ENCODE measurements at regions not wholly inside any gene's neighbourhood (a gene's known extent, or its start where the extent isn't known, plus 50 kb on each side); places are given as distances from the start of the nearest gene placed in this dataset.

DNA sequence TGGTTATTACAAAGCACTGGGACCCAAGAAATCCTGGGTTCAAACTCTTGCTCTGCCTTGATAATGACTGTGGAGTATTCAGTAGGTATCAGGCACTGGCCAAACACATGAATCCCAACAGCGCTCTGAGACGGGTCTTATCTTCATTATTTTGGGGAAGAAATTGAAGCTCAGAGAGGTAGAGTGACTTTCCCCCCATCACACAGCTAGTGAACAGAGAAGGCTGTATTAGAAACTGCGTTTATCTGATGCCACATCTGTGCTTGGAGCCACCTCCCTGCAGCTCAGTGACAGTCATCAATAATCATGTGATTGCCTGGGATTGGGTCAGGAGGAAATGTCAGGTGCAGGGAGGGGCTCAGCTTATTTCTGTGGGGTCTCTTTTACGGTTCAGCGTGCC, 225.4 kb upstream of the LHX5 start:
- peaks cover 3% of the 10 kb centered on the region for H3K4me1 ChIP-seq (ENCODE audit: control insufficient read depth, insufficient read depth, low read length)
- no peaks in the 10 kb centered on the region for H3K36me3 ChIP-seq (ENCODE audit: control insufficient read depth, insufficient read depth, low read length)
- H3K27ac ChIP-seq (ENCODE audit: low read depth, low read length): no peak overlapping the region
- H3K4me3 ChIP-seq (ENCODE audit: low read depth, low read length): no peak overlapping the region
- no peak for DNase-seq (ENCODE audit: low read depth in 4 of 6, low spot score in 6 of 6)
- no peaks in the 10 kb centered on the region for H3K9me3 ChIP-seq (ENCODE audit: control insufficient read depth, insufficient read depth, low read length)
- H3K27me3 ChIP-seq (ENCODE audit: control insufficient read depth, insufficient read depth, low read length): no peaks in the 10 kb centered on the region
- 38% methylated on average over 2 of the region's 5 CpGs for WGBS (ENCODE audit: insufficient coverage)

DNA sequence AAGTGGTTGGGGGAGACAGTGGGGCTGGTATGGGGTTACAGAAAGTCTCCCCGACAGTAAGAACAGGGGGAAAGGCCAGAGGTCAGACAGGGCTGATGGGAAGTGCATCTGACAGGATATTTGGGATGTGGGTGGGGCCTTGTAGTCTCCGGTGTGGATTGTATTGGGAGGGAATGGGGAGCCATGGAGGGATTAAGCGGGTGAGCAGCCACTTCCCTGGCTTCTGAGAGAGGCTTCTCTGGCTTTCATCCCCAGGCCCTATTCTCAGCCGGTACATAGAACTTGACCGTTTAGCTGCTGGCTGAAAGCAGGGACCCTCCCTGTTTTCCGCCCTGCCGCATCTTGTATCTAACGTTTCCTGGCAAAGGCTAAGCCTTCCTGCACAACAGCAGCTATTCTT, 222.0 kb upstream of the LHX5 start:
- no peak for DNase-seq (ENCODE audit: low read depth in 4 of 6, low spot score in 6 of 6)
- peaks cover 3% of the 10 kb centered on the region for H3K4me1 ChIP-seq (ENCODE audit: control insufficient read depth, insufficient read depth, low read length)
- no peaks in the 10 kb centered on the region for H3K9me3 ChIP-seq (ENCODE audit: control insufficient read depth, insufficient read depth, low read length)
- WGBS (ENCODE audit: insufficient coverage): 64% methylated on average over 8 of the region's 8 CpGs
- no peak overlapping the region for H3K27ac ChIP-seq (ENCODE audit: low read depth, low read length)
- no peaks in the 10 kb centered on the region for H3K27me3 ChIP-seq (ENCODE audit: control insufficient read depth, insufficient read depth, low read length)
- H3K4me3 ChIP-seq (ENCODE audit: low read depth, low read length): no peak overlapping the region
- no peaks in the 10 kb centered on the region for H3K36me3 ChIP-seq (ENCODE audit: control insufficient read depth, insufficient read depth, low read length)

DNA sequence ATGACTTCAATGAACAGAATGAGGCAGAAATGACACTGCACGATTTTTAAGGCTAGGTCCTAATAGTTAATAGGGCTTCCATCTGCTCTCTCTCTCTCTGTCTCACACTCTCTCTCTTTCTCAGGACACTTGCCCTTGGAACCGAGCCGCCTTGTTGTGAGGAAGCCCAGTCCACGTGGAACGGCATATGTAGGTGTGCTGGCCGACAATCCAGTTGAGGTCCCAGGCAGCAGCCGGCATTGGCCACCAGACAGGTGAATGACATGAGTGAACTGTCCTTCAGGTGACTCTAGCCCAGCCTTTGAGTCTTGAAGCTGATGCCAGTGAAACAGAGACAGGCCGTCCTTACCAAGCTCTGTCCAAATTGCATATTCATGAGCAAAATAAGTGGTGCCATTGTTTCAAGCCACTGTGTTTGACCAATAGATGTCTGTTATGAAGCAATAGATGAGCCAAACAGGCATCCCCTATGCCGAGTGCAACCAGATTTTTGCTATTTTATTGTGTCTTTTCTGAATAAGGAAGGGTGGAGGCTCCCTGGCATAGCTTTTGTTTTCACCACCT, 217.5 kb upstream of the LHX5 start:
- no peaks in the 10 kb centered on the region for H3K36me3 ChIP-seq (ENCODE audit: control insufficient read depth, insufficient read depth, low read length)
- DNase-seq (ENCODE audit: low read depth in 4 of 6, low spot score in 6 of 6): no peak
- H3K27ac ChIP-seq (ENCODE audit: low read depth, low read length): no peak overlapping the region
- peaks cover 10% of the 10 kb centered on the region for H3K4me1 ChIP-seq (ENCODE audit: control insufficient read depth, insufficient read depth, low read length)
- no peak overlapping the region for H3K4me3 ChIP-seq (ENCODE audit: low read depth, low read length)
- no peaks in the 10 kb centered on the region for H3K27me3 ChIP-seq (ENCODE audit: control insufficient read depth, insufficient read depth, low read length)
- WGBS (ENCODE audit: insufficient coverage): 82% methylated on average over 6 of the region's 9 CpGs
- H3K9me3 ChIP-seq (ENCODE audit: control insufficient read depth, insufficient read depth, low read length): no peaks in the 10 kb centered on the region

DNA sequence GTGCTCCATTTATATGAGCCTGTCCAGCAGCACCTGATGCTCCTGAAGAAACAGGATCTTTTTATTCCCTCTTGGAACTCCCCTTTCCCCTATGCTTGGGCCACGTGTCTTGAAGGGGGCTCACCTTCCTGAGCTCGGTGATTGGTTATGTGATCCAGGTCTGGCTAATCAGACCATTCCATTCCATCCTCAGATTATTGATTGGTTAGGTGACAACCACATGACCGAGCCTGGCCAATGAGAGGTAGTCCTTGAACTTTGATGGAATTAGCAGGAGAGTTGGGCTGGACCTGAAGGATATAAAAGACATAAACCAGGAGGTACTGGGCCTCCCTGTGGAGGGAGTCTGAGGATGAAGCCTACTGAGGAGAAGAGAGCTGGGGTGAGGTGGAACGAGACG, 216.6 kb upstream of the LHX5 start:
- Histone ChIP-seq H3K36me3 (ENCODE audit: control insufficient read depth, insufficient read depth, low read length) (no peaks in the 10 kb centered on the region), H3K4me3 (ENCODE audit: low read depth, low read length) (no peak overlapping the region), H3K4me1 (ENCODE audit: control insufficient read depth, insufficient read depth, low read length) (peaks cover 19% of the 10 kb centered on the region), H3K27me3 (ENCODE audit: control insufficient read depth, insufficient read depth, low read length) (no peaks in the 10 kb centered on the region), H3K9me3 (ENCODE audit: control insufficient read depth, insufficient read depth, low read length) (no peaks in the 10 kb centered on the region), H3K27ac (ENCODE audit: low read depth, low read length) (no peak overlapping the region)
- WGBS (ENCODE audit: insufficient coverage): 100% methylated on average over 1 of the region's 5 CpGs
- no peak for DNase-seq (ENCODE audit: low read depth in 4 of 6, low spot score in 6 of 6)

DNA sequence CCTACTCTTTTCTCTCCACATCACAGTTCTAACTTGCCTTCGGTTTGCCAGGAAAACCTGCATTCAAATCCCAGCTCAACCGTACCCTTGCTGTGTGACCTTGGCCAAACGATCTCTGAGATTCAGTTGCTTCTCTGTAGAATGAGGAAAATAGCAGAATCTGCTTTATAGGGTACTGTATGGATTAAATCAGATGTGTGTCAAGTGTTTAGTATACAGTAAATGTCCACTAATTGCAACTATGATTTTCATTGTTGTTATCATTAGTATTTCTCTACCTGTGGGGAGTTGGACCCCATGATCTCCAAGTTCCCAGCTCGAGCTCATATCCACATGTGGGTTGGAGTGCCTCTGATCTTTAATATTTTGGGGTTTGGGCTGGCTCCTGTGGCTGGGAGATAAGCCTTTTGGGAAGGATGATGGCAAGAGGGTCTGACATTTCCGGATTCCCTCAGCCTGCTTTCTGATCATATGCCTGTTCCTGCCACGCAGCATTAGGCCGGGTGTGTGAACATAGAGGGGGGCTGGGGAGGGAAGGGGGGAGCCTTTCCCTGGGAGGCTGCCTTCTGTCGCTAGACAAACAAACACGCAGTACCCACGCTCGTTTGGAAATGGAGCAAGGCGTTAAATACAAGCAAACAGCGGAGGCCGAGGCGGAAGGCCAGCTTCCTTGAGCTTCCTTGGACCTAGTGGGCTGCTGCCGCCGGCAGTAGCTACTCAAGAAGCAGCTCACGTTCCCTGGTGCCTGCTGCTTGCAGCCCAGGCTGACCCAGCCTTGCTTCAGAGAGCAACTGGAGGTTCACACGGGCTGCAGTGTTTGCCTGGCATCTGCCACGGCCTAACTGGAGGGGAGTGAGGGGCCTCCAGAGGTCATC, 213.5 kb upstream of the LHX5 start:
- Histone ChIP-seq H3K4me1 (ENCODE audit: control insufficient read depth, insufficient read depth, low read length) (peaks cover 19% of the 10 kb centered on the region), H3K27ac (ENCODE audit: low read depth, low read length) (no peak overlapping the region), H3K9me3 (ENCODE audit: control insufficient read depth, insufficient read depth, low read length) (no peaks in the 10 kb centered on the region), H3K4me3 (ENCODE audit: low read depth, low read length) (no peak overlapping the region), H3K27me3 (ENCODE audit: control insufficient read depth, insufficient read depth, low read length) (no peaks in the 10 kb centered on the region), H3K36me3 (ENCODE audit: control insufficient read depth, insufficient read depth, low read length) (no peaks in the 10 kb centered on the region)
- DNase-seq (ENCODE audit: low read depth in 4 of 6, low spot score in 6 of 6): peak in 2 of 6 donors; percentile 43 to 72
- 42% methylated on average over 17 of the region's 20 CpGs for WGBS (ENCODE audit: insufficient coverage)

DNA sequence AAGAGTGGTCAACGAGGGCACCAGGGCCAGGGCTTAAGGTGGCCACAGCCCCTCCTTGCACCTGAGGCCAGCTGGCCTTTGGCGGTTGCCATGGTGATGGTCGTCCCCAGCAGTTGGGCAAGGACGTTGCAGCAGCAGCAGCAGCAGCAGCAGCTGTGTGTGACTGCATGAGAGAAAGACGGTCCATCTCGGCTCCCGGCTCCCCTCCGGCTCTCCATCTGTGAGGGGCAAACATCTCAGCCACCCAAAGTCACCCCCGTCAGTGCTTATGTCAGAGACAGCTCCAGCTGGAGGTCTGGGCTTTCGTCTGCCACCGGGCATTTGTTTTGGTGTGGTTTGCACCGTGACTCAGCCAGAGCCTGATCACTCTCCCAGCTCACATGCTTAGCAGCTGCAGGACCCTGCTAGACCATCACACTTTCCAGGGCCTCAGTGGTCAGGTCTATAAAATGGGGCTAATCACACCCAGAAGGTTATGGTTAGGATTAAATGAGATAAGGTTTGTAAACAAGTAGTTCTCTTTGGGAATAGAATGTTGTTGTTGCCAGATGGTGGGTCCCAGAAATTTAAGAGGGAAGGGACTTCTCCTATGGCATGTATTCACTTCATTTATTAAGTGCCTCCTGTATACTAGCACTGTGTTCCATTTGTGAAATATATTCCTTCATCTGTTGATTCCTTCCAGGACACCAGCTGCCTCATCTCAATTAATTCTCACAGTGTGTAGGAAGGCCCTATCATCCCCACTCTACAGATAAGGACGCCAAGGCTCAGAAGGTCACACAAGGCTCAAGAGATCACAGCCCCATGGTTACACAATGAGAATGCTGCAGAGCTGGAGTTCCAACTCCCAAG, 212.6 kb upstream of the LHX5 start:
- Histone ChIP-seq H3K27ac (ENCODE audit: low read depth, low read length) (no peak overlapping the region), H3K4me1 (ENCODE audit: control insufficient read depth, insufficient read depth, low read length) (peaks cover 19% of the 10 kb centered on the region), H3K27me3 (ENCODE audit: control insufficient read depth, insufficient read depth, low read length) (no peaks in the 10 kb centered on the region), H3K4me3 (ENCODE audit: low read depth, low read length) (no peak overlapping the region), H3K9me3 (ENCODE audit: control insufficient read depth, insufficient read depth, low read length) (no peaks in the 10 kb centered on the region), H3K36me3 (ENCODE audit: control insufficient read depth, insufficient read depth, low read length) (no peaks in the 10 kb centered on the region)
- WGBS (ENCODE audit: insufficient coverage): 24% methylated on average over 13 of the region's 13 CpGs
- DNase-seq (ENCODE audit: low read depth in 4 of 6, low spot score in 6 of 6): peak in 1 of 6 donors; percentile 86

DNA sequence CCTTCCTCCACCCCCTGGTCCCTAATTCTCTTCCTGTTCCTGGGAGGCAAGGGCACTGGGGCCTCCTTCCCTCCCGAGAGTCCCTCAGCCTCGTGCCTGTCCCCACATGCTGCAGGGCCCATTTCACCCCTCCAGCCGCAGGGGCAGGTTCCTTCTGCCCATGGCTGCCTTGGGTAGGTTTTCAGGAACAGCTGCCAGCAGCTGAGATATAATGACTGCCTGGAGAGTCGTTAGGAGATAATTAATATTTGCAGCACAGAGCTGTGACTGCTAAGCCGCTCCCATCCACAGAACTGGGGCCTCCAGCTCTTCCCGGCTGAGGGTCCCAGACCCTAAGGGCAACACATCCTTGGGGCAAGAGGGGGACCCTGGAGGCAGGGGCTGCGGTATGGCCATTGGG, 211.9 kb upstream of the LHX5 start:
- no peak overlapping the region for H3K27ac ChIP-seq (ENCODE audit: low read depth, low read length)
- H3K27me3 ChIP-seq (ENCODE audit: control insufficient read depth, insufficient read depth, low read length): no peaks in the 10 kb centered on the region
- H3K9me3 ChIP-seq (ENCODE audit: control insufficient read depth, insufficient read depth, low read length): no peaks in the 10 kb centered on the region
- peak in 1 of 6 donors; percentile 94 for DNase-seq (ENCODE audit: low read depth in 4 of 6, low spot score in 6 of 6)
- no peak overlapping the region for H3K4me3 ChIP-seq (ENCODE audit: low read depth, low read length)
- H3K36me3 ChIP-seq (ENCODE audit: control insufficient read depth, insufficient read depth, low read length): no peaks in the 10 kb centered on the region
- peaks cover 20% of the 10 kb centered on the region for H3K4me1 ChIP-seq (ENCODE audit: control insufficient read depth, insufficient read depth, low read length)
- WGBS (ENCODE audit: insufficient coverage): 34% methylated on average over 7 of the region's 7 CpGs

GRCh38 chr12:113680868-113681267, 209.2 kb upstream of the LHX5 start:
- no peaks in the 10 kb centered on the region for H3K27me3 ChIP-seq (ENCODE audit: control insufficient read depth, insufficient read depth, low read length)
- WGBS (ENCODE audit: insufficient coverage): no CpG with 5 or more reads among the region's 1 CpG
- no peaks in the 10 kb centered on the region for H3K9me3 ChIP-seq (ENCODE audit: control insufficient read depth, insufficient read depth, low read length)
- H3K4me3 ChIP-seq (ENCODE audit: low read depth, low read length): no peak overlapping the region
- H3K36me3 ChIP-seq (ENCODE audit: control insufficient read depth, insufficient read depth, low read length): no peaks in the 10 kb centered on the region
- H3K4me1 ChIP-seq (ENCODE audit: control insufficient read depth, insufficient read depth, low read length): peaks cover 22% of the 10 kb centered on the region
- no peak for DNase-seq (ENCODE audit: low read depth in 4 of 6, low spot score in 6 of 6)
- H3K27ac ChIP-seq (ENCODE audit: low read depth, low read length): no peak overlapping the region

- peak in 1 of 6 donors; percentile 76 for DNase-seq (ENCODE audit: low read depth in 4 of 6, low spot score in 6 of 6)
- H3K4me3 ChIP-seq (ENCODE audit: low read depth, low read length): no peak overlapping the region
- WGBS (ENCODE audit: insufficient coverage): 63% methylated on average over 9 of the region's 16 CpGs
- no peak overlapping the region for H3K27ac ChIP-seq (ENCODE audit: low read depth, low read length)
- no peaks in the 10 kb centered on the region for H3K9me3 ChIP-seq (ENCODE audit: control insufficient read depth, insufficient read depth, low read length)
- peaks cover 2% of the 10 kb centered on the region for H3K27me3 ChIP-seq (ENCODE audit: control insufficient read depth, insufficient read depth, low read length)
- H3K36me3 ChIP-seq (ENCODE audit: control insufficient read depth, insufficient read depth, low read length): no peaks in the 10 kb centered on the region
- H3K4me1 ChIP-seq (ENCODE audit: control insufficient read depth, insufficient read depth, low read length): peaks cover 5% of the 10 kb centered on the region
These were observed 206.8 kb upstream of the LHX5 start for GRCh38 chr12:113678223-113679119.

All from spinal cord (tissue), 9 donors.